Transverse colon (tissue), 4 donors: ENCODE measurements at regions not wholly inside any gene's neighbourhood (a gene's known extent, or its start where the extent isn't known, plus 50 kb on each side); places are given as distances from the start of the nearest gene placed in this dataset.

Experiments
- DNase-seq: peaks from one replicate; pipeline ENCODE4 v3.0.0-alpha.2; 2019
- H3K27ac ChIP-seq, 4 donors: fragments of 200-600 bp; sonication (generic); 2 replicates each; pipeline ENCODE4 v1.5.1; 2016 to 2018; ENCODE audit warnings: inconsistent platforms in 4 of 4
- H3K27me3 ChIP-seq: fragments of 200-600 bp; sonication (generic); 2 replicates; pipeline ENCODE4 v1.5.1; 2017; ENCODE audit warnings: inconsistent platforms
- H3K36me3 ChIP-seq, 4 donors: fragments of 200-600 bp; sonication (generic); 2 replicates each; pipeline ENCODE4 v1.5.1; 2017 to 2019; ENCODE audit warnings: inconsistent platforms in 4 of 4
- H3K4me1 ChIP-seq, 4 donors: fragments of 200-600 bp; sonication (generic); 2 replicates each; pipeline ENCODE4 v1.5.1; 2017 to 2020; ENCODE audit warnings: inconsistent platforms in 4 of 4
- H3K4me3 ChIP-seq, 4 donors: fragments of 200-600 bp; sonication (generic); 1 replicate in 1 of 4; 2 replicates in 3 of 4; pipeline versions ENCODE4 v1.5.1 to v1.6.1; 2017 to 2019; ENCODE audit warnings: inconsistent platforms in 4 of 4
- H3K9me3 ChIP-seq, 2 donors: fragments of 200-600 bp; sonication (generic); 2 replicates each; pipeline ENCODE4 v1.5.1; 2017 to 2019; ENCODE audit warnings: inconsistent platforms in 2 of 2
- EP300 ChIP-seq: sonication (generic); formaldehyde crosslinking; IDR thresholded peaks from one replicate; pipeline ENCODE4 v1.6.1; 2017; ENCODE audit warnings: antibody characterized with exemption, low read depth
- POLR2A ChIP-seq: fragments of 450-650 bp; IDR thresholded peaks from one replicate; pipeline ENCODE4 v1.6.1; 2016; ENCODE audit warnings: antibody characterized with exemption, mild to moderate bottlenecking, moderate library complexity
- POLR2AphosphoS5 ChIP-seq, 3 donors: sonication (generic); formaldehyde crosslinking; IDR thresholded peaks; one replicate each; pipeline ENCODE4 v1.6.1; 2016; ENCODE audit warnings: antibody characterized with exemption in 3 of 3
- whole genome bisulfite sequencing, 2 donors: methylation state at CpG; one replicate each; pipeline ENCODE4 v1.1.5; 2018; ENCODE audit warnings: low coverage in 1 of 2; 5-methylcytosine and 5-hydroxymethylcytosine counted together
- in situ Hi-C, 4 donors: fragments of 200-750 bp; cut with MboI; loops; one replicate each; pipeline versions ENCODE4 v1.15.0 to v1.15.1; 2017; ENCODE audit warnings: low sequenced_read_pairs in 3 of 4, low pct_ligation_motif_present in 1 of 4, low pct_unique_long_range_greater_than_20kb in 1 of 4
- intact Hi-C: fragments of 100-400 bp; cut with DNase I; formaldehyde crosslinking; loops from one replicate; pipeline ENCODE4 v1.15.1; 2023; ENCODE audit warnings: low total_unique reads
- TF ChIP-seq, protein P1 (sequence below), 5 experiments: fragments of 200-600 bp in 3 of 5; fragments of 450-650 bp in 2 of 5; sonication (generic) in 3 of 5; IDR thresholded peaks; 1 replicate in 2 of 5; 2 replicates in 3 of 5; pipeline ENCODE4 v1.5.1; 2016 to 2017; ENCODE audit warnings: antibody characterized with exemption in 5 of 5, inconsistent platforms in 3 of 5, mild to moderate bottlenecking in 2 of 5, moderate library complexity in 1 of 5

DNA sequence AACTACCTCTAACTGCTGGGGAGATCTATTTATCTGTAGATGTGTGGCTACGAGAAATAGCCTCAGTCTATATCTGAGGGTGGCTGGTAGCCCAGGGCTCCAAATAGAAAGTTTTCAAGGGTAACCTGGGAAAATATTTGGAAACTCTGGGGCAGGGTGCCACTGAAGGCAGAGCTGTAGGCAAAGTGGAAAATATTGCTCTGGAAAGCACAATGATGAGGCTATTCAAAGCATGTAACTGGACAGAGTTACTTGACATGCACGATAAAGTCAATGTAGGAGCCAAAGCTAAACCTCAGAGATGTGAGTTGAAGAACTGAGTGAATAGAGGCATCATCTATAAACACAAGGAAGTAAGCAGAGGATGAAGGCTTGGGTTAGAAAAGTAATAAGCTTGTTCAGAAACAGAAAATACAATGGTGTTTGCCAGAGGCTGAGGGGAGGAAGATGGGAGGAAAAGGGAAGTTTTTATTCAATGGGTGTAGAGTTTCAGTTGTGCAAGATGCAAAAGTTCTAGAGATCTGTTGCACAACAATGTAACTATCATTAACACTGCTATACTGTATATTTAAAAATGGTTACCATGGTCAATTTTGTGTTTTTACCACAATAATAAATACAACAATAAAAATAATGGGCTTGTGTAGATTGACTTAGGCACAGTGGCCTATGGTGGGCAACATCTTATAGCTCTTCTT is 171.6 kb downstream of the MBD2 start:
- H3K4me3 ChIP-seq: no peak overlapping the region
- intact Hi-C loops: no loop called here
- no peak for TF ChIP-seq POLR2AphosphoS5 (IDR thresholded peaks at IDR 0.05)
- TF ChIP-seq EP300: no peak
- TF ChIP-seq, protein P1, sequence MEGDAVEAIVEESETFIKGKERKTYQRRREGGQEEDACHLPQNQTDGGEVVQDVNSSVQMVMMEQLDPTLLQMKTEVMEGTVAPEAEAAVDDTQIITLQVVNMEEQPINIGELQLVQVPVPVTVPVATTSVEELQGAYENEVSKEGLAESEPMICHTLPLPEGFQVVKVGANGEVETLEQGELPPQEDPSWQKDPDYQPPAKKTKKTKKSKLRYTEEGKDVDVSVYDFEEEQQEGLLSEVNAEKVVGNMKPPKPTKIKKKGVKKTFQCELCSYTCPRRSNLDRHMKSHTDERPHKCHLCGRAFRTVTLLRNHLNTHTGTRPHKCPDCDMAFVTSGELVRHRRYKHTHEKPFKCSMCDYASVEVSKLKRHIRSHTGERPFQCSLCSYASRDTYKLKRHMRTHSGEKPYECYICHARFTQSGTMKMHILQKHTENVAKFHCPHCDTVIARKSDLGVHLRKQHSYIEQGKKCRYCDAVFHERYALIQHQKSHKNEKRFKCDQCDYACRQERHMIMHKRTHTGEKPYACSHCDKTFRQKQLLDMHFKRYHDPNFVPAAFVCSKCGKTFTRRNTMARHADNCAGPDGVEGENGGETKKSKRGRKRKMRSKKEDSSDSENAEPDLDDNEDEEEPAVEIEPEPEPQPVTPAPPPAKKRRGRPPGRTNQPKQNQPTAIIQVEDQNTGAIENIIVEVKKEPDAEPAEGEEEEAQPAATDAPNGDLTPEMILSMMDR (IDR thresholded peaks at IDR 0.05): no peak
- no peak for TF ChIP-seq POLR2A

DNA sequence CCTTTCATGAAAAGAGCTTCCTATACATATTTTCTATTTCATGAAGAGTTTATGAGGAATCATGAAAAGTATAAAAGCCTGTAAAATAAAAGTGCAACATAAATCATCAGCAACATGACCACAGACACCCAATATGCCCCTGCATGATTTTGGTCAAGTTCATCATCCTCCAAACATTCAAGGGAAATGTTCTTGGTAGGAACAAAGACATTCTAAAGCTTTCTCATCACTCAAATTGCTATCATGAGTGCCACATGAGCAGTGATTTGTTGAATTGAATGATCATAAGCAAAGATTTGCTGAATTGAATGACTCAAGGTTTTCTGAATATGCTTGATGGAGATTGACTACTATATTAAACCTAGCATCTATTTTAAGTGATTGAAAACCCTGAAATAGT is 172.2 kb downstream of the MBD2 start:
- DNase-seq: no peak
- H3K4me3 ChIP-seq: no peak overlapping the region
- in situ Hi-C loops (no loop called here), intact Hi-C loops (no loop called here)
- no peaks in the 10 kb centered on the region for H3K27me3 ChIP-seq
- TF ChIP-seq POLR2A: no peak
- TF ChIP-seq, protein P1 (IDR thresholded peaks at IDR 0.05): no peak
- no peak for TF ChIP-seq POLR2AphosphoS5 (IDR thresholded peaks at IDR 0.05)
- TF ChIP-seq EP300: no peak
- H3K27ac ChIP-seq: no peak overlapping the region
- no peaks in the 10 kb centered on the region for H3K4me1 ChIP-seq
- H3K36me3 ChIP-seq: no peaks in the 10 kb centered on the region
- no peaks in the 10 kb centered on the region for H3K9me3 ChIP-seq

More for the DNA sequence above, 171.6 kb downstream of the MBD2 start:
- H3K36me3 ChIP-seq: no peaks in the 10 kb centered on the region
- H3K27me3 ChIP-seq: no peaks in the 10 kb centered on the region
- DNase-seq: no peak
- H3K4me1 ChIP-seq: no peaks in the 10 kb centered on the region
- in situ Hi-C loops: no loop called here
- no peaks in the 10 kb centered on the region for H3K9me3 ChIP-seq
- 80 to 88% methylated on average over 1 to 2 of the region's 2 CpGs for WGBS, 2 donors
- H3K27ac ChIP-seq: no peak overlapping the region

DNA sequence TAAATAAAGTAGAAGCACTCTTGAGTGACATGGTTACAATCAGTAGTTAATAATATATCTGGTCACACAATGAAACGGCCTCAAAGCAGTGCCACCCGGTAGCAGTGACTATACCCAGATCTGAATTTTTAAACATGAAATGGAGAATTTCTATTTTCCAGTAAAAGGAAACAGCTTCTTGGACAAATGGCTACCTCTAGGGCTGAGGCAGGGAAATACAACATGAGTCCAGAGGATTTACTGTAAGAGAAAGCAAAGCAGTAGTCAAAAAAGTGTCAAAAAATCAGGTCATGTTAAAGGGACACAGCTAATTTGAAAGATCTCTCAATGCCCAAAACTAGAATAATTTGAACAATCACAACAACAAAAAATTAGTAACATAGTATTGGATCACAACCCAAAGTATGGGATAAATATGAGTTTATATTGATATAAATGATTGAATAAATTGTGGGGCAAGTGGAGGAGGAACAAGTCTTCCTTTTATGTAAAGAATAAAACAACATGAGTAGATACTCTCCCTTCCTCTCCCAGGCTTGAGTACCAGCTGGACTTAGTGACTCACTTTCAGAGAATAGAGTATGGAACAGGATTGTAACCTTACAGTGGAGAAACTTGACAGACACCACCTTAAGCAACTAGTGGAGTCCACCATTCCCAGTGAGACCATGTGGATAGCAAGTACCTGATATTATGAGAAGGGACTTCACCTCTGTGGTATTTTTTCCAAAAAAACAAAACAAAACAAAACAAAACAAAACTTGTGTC is 180.8 kb downstream of the MBD2 start:
- Histone ChIP-seq H3K36me3 (no peaks in the 10 kb centered on the region), H3K27ac (no peak overlapping the region), H3K27me3 (no peaks in the 10 kb centered on the region), H3K4me3 (no peak overlapping the region), H3K9me3 (no peaks in the 10 kb centered on the region), H3K4me1 (no peaks in the 10 kb centered on the region)
- 81 to 82% methylated on average over 2 of the region's 2 CpGs for WGBS, 2 donors
- in situ Hi-C loops: no loop called here
- DNase-seq: no peak
- intact Hi-C loops: no loop called here
- TF ChIP-seq POLR2A: no peak
- no peak for TF ChIP-seq EP300
- TF ChIP-seq, protein P1 (IDR thresholded peaks at IDR 0.05): no peak
- no peak for TF ChIP-seq POLR2AphosphoS5 (IDR thresholded peaks at IDR 0.05)

DNA sequence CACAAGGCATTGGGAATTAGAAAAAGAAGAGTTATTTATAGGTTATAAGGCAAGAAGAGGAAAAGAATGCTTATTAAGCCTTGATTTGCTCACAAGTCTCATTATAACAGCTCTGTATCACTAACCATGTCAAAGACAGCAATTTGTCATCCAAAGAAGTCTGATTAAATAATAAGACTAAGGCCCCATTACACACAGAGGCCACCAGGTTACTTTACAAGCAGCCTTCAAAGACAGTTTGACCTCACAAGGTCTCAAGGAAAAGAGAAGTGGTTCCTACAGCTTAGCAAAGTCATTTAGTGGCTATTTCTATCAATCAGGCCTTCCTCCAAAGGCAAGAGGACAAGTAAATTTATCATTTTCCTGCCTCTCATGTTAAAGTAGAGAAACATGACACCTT is 188.5 kb downstream of the MBD2 start:
- TF ChIP-seq POLR2A: no peak
- no peak for TF ChIP-seq EP300
- TF ChIP-seq, protein P1 (IDR thresholded peaks at IDR 0.05): no peak
- TF ChIP-seq POLR2AphosphoS5 (IDR thresholded peaks at IDR 0.05): no peak
- no peaks in the 10 kb centered on the region for H3K4me1 ChIP-seq
- no peaks in the 10 kb centered on the region for H3K36me3 ChIP-seq
- no peak overlapping the region for H3K27ac ChIP-seq
- no peaks in the 10 kb centered on the region for H3K27me3 ChIP-seq
- H3K9me3 ChIP-seq: no peaks in the 10 kb centered on the region
- no peak overlapping the region for H3K4me3 ChIP-seq
- DNase-seq: no peak
- in situ Hi-C loops: no loop called here
- intact Hi-C loops: no loop called here
